ENCODE measurements at regions not wholly inside any gene's neighbourhood (a gene's known extent, or its start where the extent isn't known, plus 50 kb on each side); places are given as distances from the start of the nearest gene placed in this dataset.

- TF ChIP-seq, protein P1, sequence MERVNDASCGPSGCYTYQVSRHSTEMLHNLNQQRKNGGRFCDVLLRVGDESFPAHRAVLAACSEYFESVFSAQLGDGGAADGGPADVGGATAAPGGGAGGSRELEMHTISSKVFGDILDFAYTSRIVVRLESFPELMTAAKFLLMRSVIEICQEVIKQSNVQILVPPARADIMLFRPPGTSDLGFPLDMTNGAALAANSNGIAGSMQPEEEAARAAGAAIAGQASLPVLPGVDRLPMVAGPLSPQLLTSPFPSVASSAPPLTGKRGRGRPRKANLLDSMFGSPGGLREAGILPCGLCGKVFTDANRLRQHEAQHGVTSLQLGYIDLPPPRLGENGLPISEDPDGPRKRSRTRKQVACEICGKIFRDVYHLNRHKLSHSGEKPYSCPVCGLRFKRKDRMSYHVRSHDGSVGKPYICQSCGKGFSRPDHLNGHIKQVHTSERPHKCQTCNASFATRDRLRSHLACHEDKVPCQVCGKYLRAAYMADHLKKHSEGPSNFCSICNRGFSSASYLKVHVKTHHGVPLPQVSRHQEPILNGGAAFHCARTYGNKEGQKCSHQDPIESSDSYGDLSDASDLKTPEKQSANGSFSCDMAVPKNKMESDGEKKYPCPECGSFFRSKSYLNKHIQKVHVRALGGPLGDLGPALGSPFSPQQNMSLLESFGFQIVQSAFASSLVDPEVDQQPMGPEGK (CRISPR knock-in tag; IDR thresholded peaks at IDR 0.05; ENCODE audit: borderline replicate concordance), result no peak
- TF ChIP-seq ZFP30 (CRISPR knock-in tag; IDR thresholded peaks at IDR 0.05) (no peak), BACH2 (CRISPR knock-in tag; IDR thresholded peaks at IDR 0.05; ENCODE audit: borderline replicate concordance) (no peak), ZC3H10 (CRISPR knock-in tag; IDR thresholded peaks at IDR 0.05) (no peak), SNAI2 (CRISPR knock-in tag; IDR thresholded peaks at IDR 0.05) (no peak), ESRRG (CRISPR knock-in tag; IDR thresholded peaks at IDR 0.05) (no peak), PPARA (CRISPR knock-in tag; IDR thresholded peaks at IDR 0.05; ENCODE audit: borderline replicate concordance) (no peak), ZNF70 (CRISPR knock-in tag; IDR thresholded peaks at IDR 0.05) (no peak), GLIS3 (CRISPR knock-in tag; IDR thresholded peaks at IDR 0.05) (no peak)
- TF ChIP-seq, protein P2, sequence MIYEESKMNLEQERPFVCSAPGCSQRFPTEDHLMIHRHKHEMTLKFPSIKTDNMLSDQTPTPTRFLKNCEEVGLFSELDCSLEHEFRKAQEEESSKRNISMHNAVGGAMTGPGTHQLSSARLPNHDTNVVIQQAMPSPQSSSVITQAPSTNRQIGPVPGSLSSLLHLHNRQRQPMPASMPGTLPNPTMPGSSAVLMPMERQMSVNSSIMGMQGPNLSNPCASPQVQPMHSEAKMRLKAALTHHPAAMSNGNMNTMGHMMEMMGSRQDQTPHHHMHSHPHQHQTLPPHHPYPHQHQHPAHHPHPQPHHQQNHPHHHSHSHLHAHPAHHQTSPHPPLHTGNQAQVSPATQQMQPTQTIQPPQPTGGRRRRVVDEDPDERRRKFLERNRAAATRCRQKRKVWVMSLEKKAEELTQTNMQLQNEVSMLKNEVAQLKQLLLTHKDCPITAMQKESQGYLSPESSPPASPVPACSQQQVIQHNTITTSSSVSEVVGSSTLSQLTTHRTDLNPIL (CRISPR knock-in tag; IDR thresholded peaks at IDR 0.05; ENCODE audit: low read depth), result no peak
Measured at GRCh38 chr2:181367906-181368435, 89.2 kb upstream of the ITGA4 start (continued).

DNA sequence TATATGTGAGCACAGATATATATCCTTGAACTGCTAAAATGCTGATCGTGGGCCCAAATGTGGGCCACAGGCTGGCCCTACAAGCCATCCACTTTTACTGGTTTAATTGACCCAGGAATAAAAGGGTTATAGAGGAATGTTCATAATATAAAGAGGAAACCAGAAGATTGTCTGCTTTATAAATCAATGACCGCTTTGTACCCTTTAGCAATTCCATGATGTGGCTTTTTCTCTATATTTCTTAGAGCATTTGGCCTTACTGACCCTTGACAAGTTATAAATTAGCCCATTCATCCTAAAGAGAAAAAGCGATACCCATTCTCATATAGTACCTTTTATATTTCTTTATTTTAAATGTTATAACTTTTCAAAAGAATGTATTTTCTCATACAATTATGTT is 87.1 kb upstream of the ITGA4 start:
- no peak for TF ChIP-seq ZNF70 (CRISPR knock-in tag; IDR thresholded peaks at IDR 0.05)
- no peak for ATAC-seq

- no peak for TF ChIP-seq CSDC2 (CRISPR knock-in tag; IDR thresholded peaks at IDR 0.05)
- TF ChIP-seq, protein P2 (CRISPR knock-in tag; IDR thresholded peaks at IDR 0.05; ENCODE audit: low read depth), result no peak
- TF ChIP-seq ZFP3 (CRISPR knock-in tag; IDR thresholded peaks at IDR 0.05), result no peak
- no peak for TF ChIP-seq ZNF565 (CRISPR knock-in tag; conservative IDR thresholded peaks at IDR 0.05; ENCODE audit: low read depth)
- no peak for TF ChIP-seq BACH2 (CRISPR knock-in tag; IDR thresholded peaks at IDR 0.05; ENCODE audit: borderline replicate concordance)
- no peak for TF ChIP-seq ISL1 (CRISPR knock-in tag; IDR thresholded peaks at IDR 0.05)
- no peak for TF ChIP-seq ARNTL (CRISPR knock-in tag; IDR thresholded peaks at IDR 0.05; ENCODE audit: borderline replicate concordance, low read depth)
- no peak for TF ChIP-seq POU6F1 (CRISPR knock-in tag; IDR thresholded peaks at IDR 0.05; ENCODE audit: borderline replicate concordance, low read depth)
- no peak for TF ChIP-seq TCF4 (CRISPR knock-in tag; IDR thresholded peaks at IDR 0.05; ENCODE audit: borderline replicate concordance)
- TF ChIP-seq CSRNP3 (CRISPR knock-in tag; IDR thresholded peaks at IDR 0.05), result no peak
- no peak for TF ChIP-seq ZFP30 (CRISPR knock-in tag; IDR thresholded peaks at IDR 0.05)
- TF ChIP-seq, protein P1 (CRISPR knock-in tag; IDR thresholded peaks at IDR 0.05; ENCODE audit: borderline replicate concordance), result no peak
- TF ChIP-seq GLIS3 (CRISPR knock-in tag; IDR thresholded peaks at IDR 0.05), result no peak
- TF ChIP-seq ESRRG (CRISPR knock-in tag; IDR thresholded peaks at IDR 0.05), result no peak
- TF ChIP-seq PPARA (CRISPR knock-in tag; IDR thresholded peaks at IDR 0.05; ENCODE audit: borderline replicate concordance), result no peak
- no peak for TF ChIP-seq ZNF70 (CRISPR knock-in tag; IDR thresholded peaks at IDR 0.05)
- TF ChIP-seq ZC3H10 (CRISPR knock-in tag; IDR thresholded peaks at IDR 0.05), result no peak
- TF ChIP-seq SNAI2 (CRISPR knock-in tag; IDR thresholded peaks at IDR 0.05), result no peak
- TF ChIP-seq TSHZ2 (CRISPR knock-in tag; IDR thresholded peaks at IDR 0.05), result no peak
Measured at GRCh38 chr2:181371195-181371594, 86.0 kb upstream of the ITGA4 start.

More at GRCh38 chr2:181371195-181371594, 86.0 kb upstream of the ITGA4 start:
- ATAC-seq, result no peak

Data from SK-N-SH treated with all-trans-retinoic acid at 6 μM for 48 hours (cell line).